ENCODE measurements at regions not wholly inside any gene's neighbourhood (a gene's known extent, or its start where the extent isn't known, plus 50 kb on each side); places are given as distances from the start of the nearest gene placed in this dataset.

DNA sequence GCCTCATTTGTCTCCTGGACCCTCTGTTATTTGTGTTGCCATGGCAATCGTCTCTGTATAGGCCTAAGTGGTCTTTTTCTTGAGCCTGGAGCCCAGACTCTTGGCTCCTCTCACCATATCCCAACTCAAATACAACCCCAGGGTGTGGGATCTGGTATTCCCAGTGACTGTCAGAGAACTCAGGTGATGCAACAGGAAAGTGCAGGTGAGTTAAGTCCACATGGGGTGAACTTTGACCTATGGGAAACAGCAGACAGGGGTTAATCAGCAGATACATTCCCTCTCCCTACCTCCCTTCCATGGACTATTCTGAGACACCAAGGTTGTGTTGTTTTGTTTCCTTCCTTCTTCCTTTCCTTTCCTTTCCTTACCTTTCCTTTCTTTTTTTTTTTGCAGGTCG lies 130.9 kb upstream of the RPS6KA3 start:
- TF ChIP-seq, protein P1, sequence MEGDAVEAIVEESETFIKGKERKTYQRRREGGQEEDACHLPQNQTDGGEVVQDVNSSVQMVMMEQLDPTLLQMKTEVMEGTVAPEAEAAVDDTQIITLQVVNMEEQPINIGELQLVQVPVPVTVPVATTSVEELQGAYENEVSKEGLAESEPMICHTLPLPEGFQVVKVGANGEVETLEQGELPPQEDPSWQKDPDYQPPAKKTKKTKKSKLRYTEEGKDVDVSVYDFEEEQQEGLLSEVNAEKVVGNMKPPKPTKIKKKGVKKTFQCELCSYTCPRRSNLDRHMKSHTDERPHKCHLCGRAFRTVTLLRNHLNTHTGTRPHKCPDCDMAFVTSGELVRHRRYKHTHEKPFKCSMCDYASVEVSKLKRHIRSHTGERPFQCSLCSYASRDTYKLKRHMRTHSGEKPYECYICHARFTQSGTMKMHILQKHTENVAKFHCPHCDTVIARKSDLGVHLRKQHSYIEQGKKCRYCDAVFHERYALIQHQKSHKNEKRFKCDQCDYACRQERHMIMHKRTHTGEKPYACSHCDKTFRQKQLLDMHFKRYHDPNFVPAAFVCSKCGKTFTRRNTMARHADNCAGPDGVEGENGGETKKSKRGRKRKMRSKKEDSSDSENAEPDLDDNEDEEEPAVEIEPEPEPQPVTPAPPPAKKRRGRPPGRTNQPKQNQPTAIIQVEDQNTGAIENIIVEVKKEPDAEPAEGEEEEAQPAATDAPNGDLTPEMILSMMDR (IDR thresholded peaks at IDR 0.05): no peak

DNA sequence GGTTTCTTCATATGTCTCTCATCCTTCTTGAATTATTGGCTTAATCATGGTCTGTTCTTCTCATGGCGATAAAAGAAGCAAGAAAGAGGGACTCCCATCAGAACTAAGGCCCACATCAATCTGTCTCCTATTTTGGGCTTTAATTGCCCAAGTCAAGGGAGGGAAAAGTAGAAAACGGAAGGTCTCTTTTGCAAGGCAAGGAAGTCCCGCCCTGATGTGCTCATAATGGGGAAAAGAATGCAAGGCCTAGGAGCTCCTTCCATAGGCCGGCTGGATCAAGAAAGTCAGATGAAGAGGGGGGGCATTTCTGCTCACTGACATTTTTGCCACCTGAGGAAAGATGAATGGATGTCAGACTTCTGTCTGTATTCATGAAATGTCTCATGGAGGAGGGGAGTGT lies 127.7 kb upstream of the RPS6KA3 start:
- Histone ChIP-seq H3K27ac (peak overlapping the region; percentile 77), H3K27me3 (no peaks in the 10 kb centered on the region), H3K9me3 (no peaks in the 10 kb centered on the region), H3K4me3 (ENCODE audit: low read depth in 1 of 2, low read length in 1 of 2) (peak overlapping the region in 1 of 2 experiments; percentile 32), H3K4me1 (ENCODE audit: control insufficient read depth in 1 of 2, insufficient read depth in 1 of 2, low read depth in 1 of 2, low read length in 1 of 2) (peaks cover 24 to 26% of the 10 kb centered on the region in 2 experiments), H3K36me3 (no peaks in the 10 kb centered on the region)
- TF ChIP-seq, protein P1 (IDR thresholded peaks at IDR 0.05): no peak

More for the DNA sequence above, 130.9 kb upstream of the RPS6KA3 start:
- H3K4me1 ChIP-seq (ENCODE audit: control insufficient read depth in 1 of 2, insufficient read depth in 1 of 2, low read depth in 1 of 2, low read length in 1 of 2): peaks cover 24 to 26% of the 10 kb centered on the region in 2 experiments
- H3K4me3 ChIP-seq (ENCODE audit: low read depth in 1 of 2, low read length in 1 of 2): no peak overlapping the region
- H3K9me3 ChIP-seq: no peaks in the 10 kb centered on the region
- H3K27me3 ChIP-seq: no peaks in the 10 kb centered on the region
- no peak overlapping the region for H3K27ac ChIP-seq
- H3K36me3 ChIP-seq: no peaks in the 10 kb centered on the region

DNA sequence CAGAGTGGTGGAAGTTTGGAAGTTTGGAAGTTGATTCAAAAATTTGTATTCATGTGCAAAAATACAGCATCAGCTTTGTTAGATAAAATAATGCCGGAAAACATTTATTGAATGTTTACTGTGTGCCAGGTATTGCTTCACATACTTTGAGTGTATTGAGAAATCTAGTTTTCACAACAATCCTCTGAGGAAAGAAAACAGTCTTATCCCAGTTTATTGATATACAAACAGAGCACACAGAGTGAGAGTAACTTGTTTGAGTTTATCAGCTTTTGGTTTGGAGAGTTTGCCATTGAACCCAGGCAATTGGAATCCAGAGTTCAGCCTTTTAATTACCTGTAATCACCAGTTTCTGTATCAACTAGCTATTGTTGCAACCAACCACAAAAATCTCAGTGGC lies 127.2 kb upstream of the RPS6KA3 start:
- Histone ChIP-seq H3K4me3 (ENCODE audit: low read depth in 1 of 2, low read length in 1 of 2) (peak overlapping the region in 1 of 2 experiments; percentile 32), H3K27ac (peak overlapping the region; percentile 77), H3K4me1 (ENCODE audit: control insufficient read depth in 1 of 2, insufficient read depth in 1 of 2, low read depth in 1 of 2, low read length in 1 of 2) (peaks cover 24 to 26% of the 10 kb centered on the region in 2 experiments), H3K9me3 (no peaks in the 10 kb centered on the region), H3K36me3 (no peaks in the 10 kb centered on the region), H3K27me3 (no peaks in the 10 kb centered on the region)
- TF ChIP-seq, protein P1 (IDR thresholded peaks at IDR 0.05): no peak

DNA sequence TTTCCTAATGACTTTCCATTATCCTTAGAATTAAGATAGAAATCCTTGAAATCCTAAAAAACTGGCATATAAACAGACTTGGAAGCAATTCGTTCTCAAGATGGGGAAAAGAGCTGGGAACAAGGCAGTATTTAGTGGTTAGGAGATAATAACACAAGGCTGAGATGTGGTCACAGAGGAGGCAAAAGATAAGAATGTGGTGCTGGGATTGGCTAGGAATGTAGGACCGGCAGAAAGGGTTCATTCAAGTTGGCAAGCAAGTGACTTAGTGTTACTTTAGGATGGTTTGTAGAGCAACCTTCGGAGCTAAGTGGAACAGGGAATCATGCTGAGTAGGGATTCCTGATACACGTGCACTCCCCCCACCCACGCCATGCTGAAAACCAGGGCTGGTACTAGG lies 121.9 kb upstream of the RPS6KA3 start:
- Histone ChIP-seq H3K9me3 (no peaks in the 10 kb centered on the region), H3K27me3 (no peaks in the 10 kb centered on the region), H3K27ac (no peak overlapping the region), H3K4me3 (ENCODE audit: low read depth in 1 of 2, low read length in 1 of 2) (no peak overlapping the region), H3K4me1 (ENCODE audit: control insufficient read depth in 1 of 2, insufficient read depth in 1 of 2, low read depth in 1 of 2, low read length in 1 of 2) (peaks cover under 1 to 4% of the 10 kb centered on the region in 2 experiments), H3K36me3 (no peaks in the 10 kb centered on the region)
- TF ChIP-seq, protein P1 (IDR thresholded peaks at IDR 0.05): no peak

DNA sequence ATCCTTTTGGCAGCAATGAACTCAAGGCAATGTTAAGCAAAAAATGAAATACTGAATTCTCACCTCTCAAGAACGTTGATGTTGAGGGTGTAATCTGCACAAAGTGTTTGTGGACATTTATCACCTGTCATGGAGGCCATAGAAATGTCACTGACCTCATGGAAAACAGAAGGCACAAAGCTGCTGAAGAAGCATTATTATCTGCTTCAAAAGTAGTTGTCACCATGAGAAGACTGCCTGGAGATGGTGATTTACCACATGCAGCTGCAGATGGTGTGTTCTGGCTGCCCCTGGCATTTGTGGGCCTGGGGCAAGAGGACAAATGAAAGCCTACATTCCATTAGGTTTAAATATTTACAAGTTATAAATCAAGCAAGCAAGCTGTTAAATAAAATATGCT lies 116.8 kb upstream of the RPS6KA3 start:
- H3K9me3 ChIP-seq: no peaks in the 10 kb centered on the region
- H3K27ac ChIP-seq: no peak overlapping the region
- H3K4me3 ChIP-seq (ENCODE audit: low read depth in 1 of 2, low read length in 1 of 2): no peak overlapping the region
- TF ChIP-seq, protein P1 (IDR thresholded peaks at IDR 0.05): no peak
- H3K27me3 ChIP-seq: no peaks in the 10 kb centered on the region
- H3K4me1 ChIP-seq (ENCODE audit: control insufficient read depth in 1 of 2, insufficient read depth in 1 of 2, low read depth in 1 of 2, low read length in 1 of 2): no peaks in the 10 kb centered on the region
- no peaks in the 10 kb centered on the region for H3K36me3 ChIP-seq
